GM11168 (cell line): ENCODE measurements at regions not wholly inside any gene's neighbourhood (a gene's known extent, or its start where the extent isn't known, plus 50 kb on each side); places are given as distances from the start of the nearest gene placed in this dataset.

Source experiments
- in situ Hi-C: fragments of 300-500 bp; cut with MboI; formaldehyde crosslinking; loops from one replicate; pipeline ENCODE4 v1.12.0; 2022; ENCODE audit warnings: low sequenced_read_pairs; ENCODE audit not compliant: unreplicated experiment

DNA sequence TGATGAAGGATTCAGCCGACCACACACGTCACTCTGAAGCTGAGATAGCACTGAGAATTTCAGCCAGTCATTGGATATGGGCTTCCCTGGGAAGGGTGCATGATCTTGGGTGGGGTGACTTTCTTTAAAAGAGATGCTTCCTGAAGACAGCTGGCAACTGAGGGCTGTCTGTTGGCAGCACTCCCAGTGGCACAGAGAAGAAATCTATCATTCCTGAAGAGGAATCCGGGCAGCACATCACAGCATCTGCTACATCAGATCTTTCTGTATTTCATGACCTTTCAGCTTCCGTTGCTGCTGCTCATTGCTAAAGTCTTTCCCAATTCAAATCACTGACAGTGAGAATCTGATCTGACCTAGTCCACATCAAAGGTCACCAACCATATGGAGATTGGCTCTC lies 193.8 kb upstream of the RBPJ start:
- in situ Hi-C loops, result no loop called here

DNA sequence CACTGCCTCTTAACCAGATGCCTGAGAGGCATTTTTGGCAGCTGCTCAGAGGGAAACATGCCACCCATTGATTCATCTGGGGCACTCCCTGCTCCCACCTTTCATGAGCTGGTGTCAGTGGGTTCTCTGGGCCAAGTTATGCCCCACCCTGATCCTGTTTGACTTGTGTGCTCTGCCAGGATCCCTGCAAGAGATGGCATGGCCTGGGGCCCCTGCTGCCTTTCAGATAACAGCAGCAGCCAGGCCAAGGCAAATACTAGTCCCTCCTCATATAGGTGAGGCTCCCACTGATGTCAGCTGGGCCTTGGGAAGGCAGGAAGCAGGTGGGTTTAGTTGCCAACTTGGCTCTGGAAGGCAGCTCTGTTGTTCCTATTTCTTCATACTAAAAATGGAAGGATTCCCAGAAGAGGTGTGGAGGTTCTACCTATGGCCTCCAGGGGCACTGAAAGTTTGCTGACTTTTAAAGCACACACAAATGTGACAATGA lies 192.9 kb upstream of the RBPJ start:
- in situ Hi-C loops, result no loop called here

DNA sequence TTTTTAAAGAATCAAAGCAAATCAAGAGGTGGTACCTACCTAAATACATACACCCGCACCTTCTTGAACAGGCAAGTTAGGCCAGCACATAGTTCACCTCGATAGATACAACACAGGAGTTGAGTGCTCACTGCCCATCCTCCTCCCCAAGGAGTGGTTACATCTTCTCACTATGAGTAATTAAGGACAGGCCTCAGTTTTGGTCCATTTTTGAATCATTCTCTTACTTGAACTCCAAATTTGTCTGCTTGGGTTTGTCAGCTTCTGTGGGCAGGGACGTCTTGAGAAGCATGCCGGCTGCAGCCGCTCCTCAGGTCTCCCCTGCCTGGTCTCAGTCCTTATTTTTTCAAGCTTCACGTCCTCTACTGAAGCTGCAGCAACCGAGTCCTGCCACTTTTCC lies 190.6 kb upstream of the RBPJ start:
- in situ Hi-C loops, result no loop called here

DNA sequence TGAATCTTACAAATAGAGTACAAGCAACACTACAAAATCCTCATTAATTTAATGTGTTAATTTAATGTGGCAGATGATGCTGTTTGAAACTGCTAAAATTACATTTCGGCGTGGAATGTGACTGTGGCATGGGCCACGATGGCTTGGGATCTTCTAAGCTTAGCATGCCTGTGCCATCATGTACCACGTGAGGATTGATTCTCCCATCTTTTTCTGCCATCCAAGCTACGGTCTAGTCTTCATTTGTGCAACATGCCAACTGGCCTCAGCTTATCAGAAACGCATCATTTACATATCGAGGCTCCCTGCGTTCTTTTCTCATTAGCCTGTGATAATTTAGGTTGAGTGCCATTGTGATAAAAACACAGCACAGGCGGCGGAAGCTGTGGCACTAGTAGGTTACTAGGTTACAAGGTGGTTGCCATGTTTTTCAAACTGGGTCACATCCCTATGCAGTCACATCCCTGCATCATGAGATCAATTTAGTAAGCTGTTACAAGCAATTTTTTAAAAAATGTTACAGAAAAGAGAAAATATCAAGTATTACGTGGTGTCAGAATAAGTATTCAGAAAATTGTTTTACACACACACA lies 189.9 kb upstream of the RBPJ start:
- in situ Hi-C loops, result no loop called here

DNA sequence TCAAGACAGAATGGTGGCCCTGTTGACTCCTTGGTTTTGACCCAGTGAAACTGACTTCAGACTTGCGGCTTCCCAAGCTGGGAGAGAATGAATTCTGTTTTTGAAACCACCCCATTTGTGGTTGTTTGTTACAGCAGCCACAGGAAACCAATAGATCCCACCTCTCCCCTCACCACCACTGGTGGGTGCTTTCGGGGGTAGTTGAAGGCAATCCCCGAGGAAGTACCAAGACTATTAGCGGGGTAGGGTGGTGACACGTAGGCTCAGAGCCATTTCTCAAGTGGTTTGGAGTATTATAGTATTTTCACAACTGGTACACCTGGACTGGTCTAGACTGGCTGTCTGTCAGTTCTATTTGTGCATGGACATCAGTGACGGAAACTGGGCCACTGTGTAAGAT lies 189.1 kb upstream of the RBPJ start:
- in situ Hi-C loops, result no loop called here

DNA sequence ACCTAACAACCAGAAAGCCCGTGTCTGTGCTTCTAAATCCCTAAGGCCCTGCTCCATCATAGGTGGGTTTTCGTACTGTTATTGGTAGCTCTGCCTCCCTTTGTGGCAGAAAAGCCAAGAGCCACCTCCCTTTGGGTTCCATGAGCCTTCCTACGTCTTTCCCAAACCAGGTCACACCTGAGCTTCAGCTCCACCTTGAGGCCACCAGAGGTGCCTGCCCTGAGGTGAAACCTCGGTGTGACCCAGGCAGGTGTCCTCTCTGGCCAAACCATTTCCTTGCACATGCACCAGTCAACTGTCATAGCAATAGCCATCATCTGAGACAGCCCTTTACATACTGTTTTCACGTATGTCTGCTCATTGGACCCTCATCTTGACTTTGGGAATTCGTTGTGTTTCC lies 188.0 kb upstream of the RBPJ start:
- in situ Hi-C loops, result no loop called here

DNA sequence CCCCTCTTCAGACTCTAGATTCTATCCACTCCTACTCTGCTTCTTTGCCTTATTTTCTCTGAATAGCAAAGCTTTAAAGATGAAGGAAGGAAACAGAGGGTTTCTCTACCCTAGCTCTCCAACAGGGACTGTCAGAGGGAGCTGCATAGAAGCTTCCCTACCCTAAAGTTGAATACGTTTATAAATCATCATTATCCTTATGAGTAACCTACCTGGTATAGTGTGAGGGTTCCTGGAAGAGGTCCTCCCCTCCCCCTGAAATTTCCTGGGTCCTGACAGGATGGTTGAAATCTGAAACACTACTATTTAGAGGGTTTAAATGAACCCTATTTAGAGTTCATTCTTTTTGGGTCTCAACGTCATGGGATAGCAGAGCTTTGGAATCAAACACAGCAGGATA lies 187.0 kb upstream of the RBPJ start:
- in situ Hi-C loops, result no loop called here

DNA sequence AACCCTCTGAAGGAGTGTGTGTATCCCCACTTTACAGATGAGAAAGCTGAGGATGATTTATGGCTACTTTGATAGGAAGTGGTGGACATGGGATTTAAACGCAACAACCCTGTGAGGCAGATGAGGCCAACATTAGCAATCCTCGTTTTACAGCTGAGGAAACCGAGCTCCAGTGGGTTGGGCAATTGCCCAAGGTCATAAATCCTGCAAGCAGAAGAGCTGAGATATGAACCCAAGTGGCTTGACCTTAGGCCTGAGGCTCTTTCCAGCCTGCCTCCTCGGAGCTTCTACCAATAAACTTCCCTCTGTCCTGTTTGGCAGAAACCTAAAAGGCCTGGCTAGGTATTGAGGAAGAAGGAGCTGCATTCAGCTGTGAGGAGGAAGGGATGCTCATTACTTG lies 185.5 kb upstream of the RBPJ start:
- in situ Hi-C loops, result no loop called here

DNA sequence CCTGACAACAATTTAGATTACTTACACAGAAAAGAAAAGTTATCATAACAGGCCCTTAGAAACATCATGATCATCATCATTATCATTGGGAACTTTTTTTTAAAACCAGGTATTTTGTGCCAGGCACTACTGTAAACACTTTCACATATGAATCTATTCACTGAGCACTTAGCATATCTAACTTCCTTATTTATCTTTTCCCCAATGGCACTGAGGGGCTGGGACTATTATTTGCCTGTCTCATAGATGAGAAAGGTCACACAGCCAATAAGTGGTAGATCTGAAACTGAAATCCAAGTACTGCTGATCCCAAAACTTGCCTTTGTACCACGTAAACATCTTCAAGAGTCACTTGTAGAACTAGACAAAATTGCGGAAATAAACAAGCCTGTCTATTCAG lies 184.2 kb upstream of the RBPJ start:
- in situ Hi-C loops, result no loop called here

DNA sequence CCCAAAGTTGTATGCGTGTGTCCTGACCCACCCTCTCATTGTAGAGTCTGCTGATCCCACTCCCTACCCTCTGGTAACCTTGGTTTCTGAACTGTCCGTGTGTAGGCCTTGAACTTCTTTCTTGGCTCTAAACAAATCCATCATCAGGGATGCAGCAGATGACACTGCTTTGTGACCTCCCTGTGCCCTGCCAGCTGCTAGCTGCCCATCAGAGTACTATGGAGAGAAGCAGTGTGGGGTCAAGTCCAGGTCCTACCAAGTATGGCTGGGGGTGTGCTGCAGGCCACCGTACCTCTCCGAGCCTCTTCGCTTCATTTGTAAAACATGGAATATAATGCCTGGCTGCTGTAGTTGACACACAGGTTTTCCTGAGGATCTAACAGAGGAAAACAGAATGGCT lies 183.5 kb upstream of the RBPJ start:
- in situ Hi-C loops, result no loop called here

DNA sequence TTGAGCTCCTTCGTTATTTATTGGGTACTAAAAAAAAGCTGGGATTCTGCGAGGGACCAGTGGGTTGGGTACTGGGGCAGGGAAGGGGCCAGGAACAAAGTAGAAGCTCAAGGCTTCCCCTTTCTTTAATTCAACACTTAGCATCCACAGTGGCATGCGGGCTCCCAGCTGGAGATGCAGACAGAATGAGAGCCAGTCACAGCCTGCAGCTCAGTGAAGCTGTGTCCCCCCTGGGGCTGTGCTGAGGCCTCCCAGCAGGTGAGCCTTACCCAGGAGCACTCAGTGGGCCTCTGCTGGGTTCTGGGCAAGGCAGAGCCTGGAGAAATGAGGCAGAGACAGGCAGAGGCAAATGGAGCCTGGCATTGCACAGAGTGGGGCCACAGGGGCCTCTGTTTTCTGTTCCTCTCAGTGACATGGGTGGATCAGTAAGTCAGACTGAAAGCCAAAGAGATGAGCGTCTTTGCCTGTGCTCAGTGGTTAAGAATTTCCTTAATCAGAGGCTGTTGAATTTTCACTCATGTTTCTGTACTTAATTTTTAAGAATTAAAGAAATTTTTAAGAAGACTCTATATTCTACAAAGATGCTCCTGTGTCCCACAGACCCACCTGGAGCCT lies 181.4 kb upstream of the RBPJ start:
- in situ Hi-C loops, result no loop called here

DNA sequence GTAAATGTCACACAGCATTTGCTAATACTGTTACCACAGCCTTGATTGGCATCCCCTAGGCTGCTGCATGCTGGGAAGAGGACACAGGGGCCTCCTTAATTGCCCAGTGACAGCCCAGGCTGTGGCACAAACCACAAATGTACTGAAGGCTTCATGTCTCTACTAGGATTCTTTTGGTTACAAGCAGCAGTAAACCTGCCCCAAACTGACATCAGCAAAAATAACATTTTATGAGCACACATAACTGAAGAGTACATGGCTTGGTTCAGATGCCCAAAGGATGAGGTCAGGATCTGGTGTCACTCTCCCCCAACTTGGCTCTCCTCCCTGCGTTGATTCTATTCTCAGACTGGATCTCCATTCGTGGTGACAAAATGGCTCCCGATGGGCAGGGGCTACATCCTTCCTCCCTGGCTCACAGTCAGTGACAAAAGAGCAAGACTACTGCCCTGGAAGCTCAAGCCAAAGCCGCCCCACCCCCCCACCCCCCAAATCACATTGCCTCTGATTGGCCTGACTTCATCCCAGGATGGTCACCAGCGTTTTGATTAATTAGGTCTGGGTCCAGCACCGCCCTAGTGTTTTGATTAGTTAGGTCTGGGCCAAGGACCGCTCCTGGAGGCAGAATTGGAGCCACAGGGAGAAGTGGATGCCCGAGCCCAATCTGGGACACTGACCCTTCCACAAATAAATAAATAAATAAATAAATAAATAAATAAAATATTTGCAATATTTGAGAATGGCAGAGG lies 180.5 kb upstream of the RBPJ start:
- in situ Hi-C loops, result loop anchor here (5.0 kb wide), 1 partner anchor 58 kb away; no protein-coding TSS in a partner anchor

DNA sequence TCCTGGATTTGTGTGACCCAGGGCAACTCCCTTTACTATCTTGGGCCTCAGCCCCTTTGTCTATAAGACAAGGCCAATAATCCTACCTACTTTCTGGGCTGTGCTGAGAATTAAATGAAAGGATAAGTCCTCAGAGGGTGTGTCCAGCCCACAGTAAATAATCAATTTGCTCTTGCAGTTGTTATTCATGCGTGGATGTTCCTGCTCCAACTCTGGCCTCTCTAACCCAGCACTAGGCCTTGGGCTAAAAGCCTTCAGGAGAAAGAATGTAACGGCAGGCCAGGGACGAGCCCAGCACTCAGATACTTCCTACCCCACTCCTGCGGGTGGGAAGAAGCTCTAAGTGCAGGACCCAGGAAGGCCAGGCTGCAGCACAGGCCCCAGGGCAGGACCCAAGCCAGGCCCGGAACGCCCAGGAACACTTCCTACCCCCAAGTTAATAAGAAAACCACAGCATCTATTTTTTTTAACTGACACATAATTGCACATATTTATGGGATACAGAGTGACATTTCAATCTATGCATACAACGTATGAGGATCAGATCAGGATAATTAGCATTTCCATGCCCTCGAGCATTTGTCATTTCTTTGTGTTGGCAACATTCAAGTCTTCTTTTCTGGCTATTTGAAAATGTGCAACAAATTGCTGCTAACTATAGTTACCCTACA lies 179.6 kb upstream of the RBPJ start:
- in situ Hi-C loops, result loop anchor here (5.0 kb wide), 1 partner anchor 59 kb away; no protein-coding TSS in a partner anchor

DNA sequence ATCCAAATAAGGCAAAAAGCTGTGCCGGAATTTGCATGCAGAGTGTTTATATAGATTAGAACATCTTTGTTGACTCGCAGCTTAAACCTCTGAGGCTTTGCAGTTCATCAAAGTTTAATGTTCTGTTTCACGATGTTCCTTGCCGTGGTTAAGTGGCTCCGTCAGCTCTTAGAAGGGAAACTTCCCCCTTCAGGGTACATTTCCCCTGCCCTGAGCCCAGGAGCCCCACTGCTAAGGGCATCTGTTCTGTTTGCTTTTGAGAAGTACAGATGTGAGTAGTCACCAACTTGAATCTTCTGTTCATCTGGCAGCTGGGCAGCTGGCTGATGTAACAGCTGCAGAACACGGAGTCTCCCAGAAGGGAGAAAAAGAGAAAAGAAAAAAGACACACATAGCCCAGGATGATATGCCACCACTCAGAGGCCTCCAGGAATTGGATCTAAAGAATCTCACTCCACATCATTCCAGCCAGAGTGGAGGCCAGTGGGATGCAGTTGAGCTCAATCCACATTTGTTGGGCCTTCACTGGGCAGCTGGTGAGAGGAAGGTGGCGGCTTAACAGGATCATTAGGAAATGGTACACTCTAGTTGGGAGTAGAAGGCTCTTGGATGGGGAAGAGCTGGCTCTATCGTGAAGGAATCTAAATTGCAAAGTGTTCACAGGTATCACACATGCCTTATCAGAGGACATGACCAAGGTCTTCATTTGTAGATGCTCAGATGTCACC lies 178.7 kb upstream of the RBPJ start:
- in situ Hi-C loops, result loop anchor here (5.0 kb wide), 1 partner anchor 60 kb away; no protein-coding TSS in a partner anchor

DNA sequence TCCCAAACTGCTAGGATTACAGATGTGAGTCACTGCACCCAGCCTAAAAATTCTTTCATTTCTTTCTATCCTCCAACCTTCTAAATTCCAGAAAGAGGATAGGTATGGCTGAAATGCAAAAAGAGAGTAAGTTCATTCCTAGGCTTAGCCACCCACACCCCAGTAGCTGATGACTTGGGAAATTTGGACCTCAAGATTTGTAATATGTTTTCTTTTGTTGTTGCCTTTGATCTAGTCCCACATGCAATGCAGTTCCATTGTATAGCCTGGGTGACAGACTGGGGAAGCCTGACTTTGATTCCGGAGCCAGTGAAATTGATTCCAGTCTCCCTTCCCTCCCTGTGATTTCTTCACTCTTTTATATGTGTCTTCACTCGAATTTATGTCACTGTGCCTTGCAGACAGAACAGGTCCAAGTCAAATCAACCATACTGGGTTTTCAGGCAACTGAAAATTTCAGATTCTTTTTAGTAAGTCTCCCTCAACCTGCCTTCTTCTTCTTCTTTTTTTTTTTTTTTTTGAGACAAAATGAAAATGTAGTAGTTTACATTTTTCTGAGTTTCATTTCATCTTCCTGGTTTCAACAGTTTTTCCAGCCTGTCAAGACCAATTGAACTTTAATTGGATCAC lies 176.2 kb upstream of the RBPJ start:
- in situ Hi-C loops, result loop anchor here (5.0 kb wide), 1 partner anchor 62 kb away; no protein-coding TSS in a partner anchor

DNA sequence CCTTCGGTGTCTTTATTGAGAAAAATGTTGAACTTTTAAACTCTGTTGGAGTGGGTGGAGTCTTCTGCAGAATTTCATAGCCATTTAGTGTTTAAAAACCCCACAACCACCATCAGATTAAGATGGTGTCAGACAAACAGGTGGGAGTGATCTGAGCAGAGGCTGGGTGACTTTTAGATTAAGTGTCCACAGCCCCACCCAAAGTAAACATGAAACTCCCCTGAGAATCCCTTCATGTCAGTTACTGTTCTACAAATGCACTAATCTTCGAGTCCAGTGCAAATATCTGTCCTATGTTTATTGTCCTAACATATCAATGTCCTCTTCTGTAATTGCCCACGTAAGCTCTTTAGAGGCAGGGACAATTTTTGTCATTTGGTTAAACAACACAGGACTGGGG lies 175.6 kb upstream of the RBPJ start:
- in situ Hi-C loops, result no loop called here

DNA sequence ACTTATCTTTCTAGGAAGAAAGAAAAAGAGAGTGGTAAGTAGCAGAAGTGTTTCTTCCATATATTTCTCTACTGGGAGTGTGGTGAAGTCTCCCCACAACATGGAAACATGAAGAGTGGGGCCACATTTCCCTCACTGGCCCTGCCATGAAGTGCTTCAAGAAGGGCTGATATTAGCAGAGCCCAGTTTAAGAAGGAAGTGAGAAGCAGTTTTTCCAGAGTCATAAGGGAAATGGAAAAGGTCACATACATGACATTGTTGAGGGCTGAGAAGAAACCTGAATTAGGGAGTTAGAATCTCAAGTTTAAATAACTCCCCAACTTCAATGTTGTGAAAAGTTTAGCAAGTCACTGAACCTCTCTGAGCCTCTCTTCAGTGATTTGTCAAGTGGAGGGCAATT lies 171.9 kb upstream of the RBPJ start:
- in situ Hi-C loops, result no loop called here

DNA sequence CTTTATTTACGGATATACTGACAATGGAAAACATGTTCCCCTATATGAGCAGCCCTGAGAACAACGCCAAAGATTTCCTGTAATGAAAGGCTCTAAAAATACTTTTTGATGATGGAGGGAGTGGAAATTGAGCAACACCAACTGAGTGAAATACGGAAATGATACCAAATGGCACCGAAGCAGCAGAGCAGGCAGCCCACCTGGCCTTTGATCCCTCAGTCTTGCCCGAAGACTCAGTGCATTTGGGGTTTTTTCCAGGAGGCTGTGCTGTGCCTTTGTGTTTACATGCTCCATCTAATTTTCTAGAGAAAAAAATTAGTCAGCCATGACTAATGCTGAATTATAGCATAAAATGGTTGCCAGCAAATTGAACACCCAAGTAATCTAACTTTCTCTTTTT lies 169.9 kb upstream of the RBPJ start:
- in situ Hi-C loops, result no loop called here

DNA sequence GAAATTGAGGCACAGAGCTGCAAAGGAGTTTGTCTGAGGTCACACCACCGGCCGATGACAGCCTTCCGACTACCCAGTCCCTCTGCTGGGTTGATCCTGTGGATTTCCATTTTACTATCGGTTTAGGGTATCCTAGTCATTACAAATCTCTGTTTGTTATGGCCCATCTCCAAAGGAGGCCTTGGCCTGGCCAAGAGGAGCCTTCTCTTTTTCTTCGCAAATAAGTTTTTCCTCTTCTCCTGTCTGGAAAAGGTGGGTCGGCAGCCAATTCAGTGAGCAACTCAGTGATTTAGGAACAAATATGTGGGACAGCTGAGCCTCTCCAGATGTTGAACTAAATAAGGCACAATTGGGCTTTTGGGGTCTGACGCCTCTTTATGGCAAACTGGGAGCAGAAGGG lies 169.2 kb upstream of the RBPJ start:
- in situ Hi-C loops, result no loop called here

DNA sequence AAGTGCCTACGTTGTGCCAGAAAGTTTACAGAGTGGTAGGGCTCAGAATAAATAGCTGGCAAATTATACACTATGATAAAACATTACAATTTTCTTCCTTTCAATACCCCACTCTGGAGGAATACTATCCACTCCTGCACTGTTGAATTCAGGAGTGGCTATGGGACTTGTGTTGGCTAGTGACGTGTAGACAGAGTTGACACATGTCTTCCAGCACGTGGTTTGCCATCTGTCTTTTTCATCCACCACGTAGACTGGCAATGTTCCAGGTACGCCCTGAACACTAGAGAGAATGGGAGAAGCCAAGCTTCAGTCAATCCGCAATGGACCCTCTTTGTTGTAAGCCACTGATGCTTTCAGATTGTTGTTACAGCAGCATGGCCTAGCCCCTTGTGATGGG lies 168.8 kb upstream of the RBPJ start:
- in situ Hi-C loops, result no loop called here
